ENCODE measurements at regions not wholly inside any gene's neighbourhood (a gene's known extent, or its start where the extent isn't known, plus 50 kb on each side); places are given as distances from the start of the nearest gene placed in this dataset.

DNA sequence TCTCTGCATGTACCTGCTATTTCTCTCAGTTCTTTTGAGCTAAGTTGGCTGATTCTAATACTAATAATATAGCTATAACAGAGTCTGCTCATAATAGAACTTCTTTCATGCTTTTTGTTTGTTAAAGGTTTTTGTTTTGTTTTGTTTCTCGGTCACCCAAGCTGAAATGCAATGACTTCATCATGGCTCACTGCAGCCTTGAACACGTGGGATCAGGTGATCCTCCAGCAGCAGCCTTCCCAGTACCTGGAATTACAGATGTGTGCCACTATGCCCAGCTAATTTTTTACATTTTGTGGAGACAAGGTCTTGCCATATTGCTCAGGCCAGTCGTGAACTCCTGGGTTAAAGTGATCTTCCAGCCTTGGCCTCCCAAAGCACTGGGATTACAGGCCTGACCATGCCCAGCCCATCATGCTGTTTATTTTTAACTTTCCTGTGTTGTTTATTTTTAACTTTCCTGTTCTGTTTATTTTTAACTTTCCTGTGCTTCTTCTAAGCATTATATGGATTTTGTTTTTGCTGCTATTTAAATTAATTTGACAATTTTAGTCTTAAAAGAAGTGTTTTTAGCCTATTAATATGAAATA, 763.8 kb upstream of the CDH7 start:
- Mint-ChIP-seq H3K27ac (no peak overlapping the region), H3K36me3 (ENCODE audit: low read depth) (no peaks in the 10 kb centered on the region), H3K4me3 (no peak overlapping the region), H3K4me1 (peaks cover 6% of the 10 kb centered on the region), H3K9me3 (no peaks in the 10 kb centered on the region), H3K27me3 (ENCODE audit: insufficient read depth) (no peaks in the 10 kb centered on the region)
- Histone ChIP-seq H3K9ac (ENCODE audit: extremely low read depth, low read length, poor library complexity, severe bottlenecking) (no peak overlapping the region), H3K9me3 (ENCODE audit: control insufficient read depth, low read length) (no peaks in the 10 kb centered on the region), H3K4me1 (ENCODE audit: control insufficient read depth, insufficient read depth, low read length) (no peaks in the 10 kb centered on the region), H3K36me3 (ENCODE audit: control insufficient read depth, insufficient read depth, low read length) (no peaks in the 10 kb centered on the region), H3K4me3 (ENCODE audit: low read length) (no peak overlapping the region), H3K27me3 (ENCODE audit: control insufficient read depth, insufficient read depth, low read length, poor library complexity, severe bottlenecking) (no peaks in the 10 kb centered on the region), H3K27ac (ENCODE audit: low read depth, low read length) (no peak overlapping the region)
- WGBS, 2 experiments (ENCODE audit: insufficient coverage in 1 of 2, insufficient read length in 1 of 2) = 89 to 96% methylated on average over 3 of the region's 3 CpGs
- no peak for DNase-seq
- TF ChIP-seq CTCF (conservative IDR thresholded peaks at IDR 0.05) = no peak

- WGBS, 2 experiments (ENCODE audit: insufficient coverage in 1 of 2, insufficient read length in 1 of 2) = 92 to 95% methylated on average over 12 to 14 of the region's 14 CpGs
- TF ChIP-seq CTCF (conservative IDR thresholded peaks at IDR 0.05) = no peak
- H3K27ac ChIP-seq (ENCODE audit: low read depth, low read length) = no peak overlapping the region
Observed at GRCh38 chr18:64983497-64984238, 767.1 kb upstream of the CDH7 start.

GRCh38 chr18:64982414-64983055, 768.3 kb upstream of the CDH7 start:
- H3K4me1 ChIP-seq (ENCODE audit: control insufficient read depth, insufficient read depth, low read length) = no peaks in the 10 kb centered on the region
- H3K9me3 Mint-ChIP-seq = no peaks in the 10 kb centered on the region

More at GRCh38 chr18:64983497-64984238, 767.1 kb upstream of the CDH7 start:
- Histone ChIP-seq H3K4me1 (ENCODE audit: control insufficient read depth, insufficient read depth, low read length) (no peaks in the 10 kb centered on the region), H3K27me3 (ENCODE audit: control insufficient read depth, insufficient read depth, low read length, poor library complexity, severe bottlenecking) (no peaks in the 10 kb centered on the region), H3K9me3 (ENCODE audit: control insufficient read depth, low read length) (no peaks in the 10 kb centered on the region), H3K9ac (ENCODE audit: extremely low read depth, low read length, poor library complexity, severe bottlenecking) (no peak overlapping the region), H3K36me3 (ENCODE audit: control insufficient read depth, insufficient read depth, low read length) (no peaks in the 10 kb centered on the region), H3K4me3 (ENCODE audit: low read length) (no peak overlapping the region)
- Mint-ChIP-seq H3K4me1 (no peaks in the 10 kb centered on the region), H3K36me3 (ENCODE audit: low read depth) (no peaks in the 10 kb centered on the region), H3K4me3 (no peak overlapping the region), H3K27me3 (ENCODE audit: insufficient read depth) (no peaks in the 10 kb centered on the region), H3K27ac (no peak overlapping the region), H3K9me3 (no peaks in the 10 kb centered on the region)
- no peak for DNase-seq

More at GRCh38 chr18:64982414-64983055, 768.3 kb upstream of the CDH7 start:
- no peaks in the 10 kb centered on the region for H3K36me3 Mint-ChIP-seq (ENCODE audit: low read depth)
- 75 to 89% methylated on average over 1 to 2 of the region's 2 CpGs for WGBS, 2 experiments (ENCODE audit: insufficient coverage in 1 of 2, insufficient read length in 1 of 2)
- no peaks in the 10 kb centered on the region for H3K4me1 Mint-ChIP-seq
- no peak overlapping the region for H3K27ac Mint-ChIP-seq
- DNase-seq = no peak
- no peak overlapping the region for H3K27ac ChIP-seq (ENCODE audit: low read depth, low read length)
- H3K36me3 ChIP-seq (ENCODE audit: control insufficient read depth, insufficient read depth, low read length) = no peaks in the 10 kb centered on the region
- no peaks in the 10 kb centered on the region for H3K27me3 Mint-ChIP-seq (ENCODE audit: insufficient read depth)
- H3K4me3 Mint-ChIP-seq = no peak overlapping the region
- H3K9ac ChIP-seq (ENCODE audit: extremely low read depth, low read length, poor library complexity, severe bottlenecking) = no peak overlapping the region
- no peak for TF ChIP-seq CTCF (conservative IDR thresholded peaks at IDR 0.05)
- H3K4me3 ChIP-seq (ENCODE audit: low read length) = no peak overlapping the region
- H3K9me3 ChIP-seq (ENCODE audit: control insufficient read depth, low read length) = no peaks in the 10 kb centered on the region
- H3K27me3 ChIP-seq (ENCODE audit: control insufficient read depth, insufficient read depth, low read length, poor library complexity, severe bottlenecking) = no peaks in the 10 kb centered on the region

Data from endodermal cell (in vitro differentiated cells).